ENCODE measurements at regions not wholly inside any gene's neighbourhood (a gene's known extent, or its start where the extent isn't known, plus 50 kb on each side); places are given as distances from the start of the nearest gene placed in this dataset.

DNA sequence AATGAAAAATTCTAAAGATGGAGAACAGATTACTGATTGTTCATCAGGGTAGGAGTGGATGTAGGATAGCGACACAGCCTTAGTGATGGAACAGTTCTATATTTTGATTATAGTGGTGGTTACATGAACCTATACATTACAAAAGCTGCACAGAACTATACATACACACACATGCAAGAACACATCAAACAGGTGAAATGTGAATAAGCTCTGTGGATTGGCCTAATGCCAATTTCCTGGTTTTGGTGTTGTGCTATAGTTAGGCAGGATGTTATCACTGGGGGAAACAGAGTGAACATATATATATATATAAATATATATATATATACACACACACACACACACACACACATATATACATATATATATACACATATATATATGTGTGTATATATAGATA lies 76.4 kb upstream of the PIK3CG start:
- no peak overlapping the region for H3K9ac ChIP-seq (ENCODE audit: low read depth in 1 of 3, low read length in 3 of 3)
- H3K27ac ChIP-seq (ENCODE audit: low read depth, low read length), result no peak overlapping the region
- no peaks in the 10 kb centered on the region for H3K36me3 ChIP-seq (ENCODE audit: control insufficient read depth in 3 of 3, insufficient read depth in 3 of 3, low read length in 3 of 3)

DNA sequence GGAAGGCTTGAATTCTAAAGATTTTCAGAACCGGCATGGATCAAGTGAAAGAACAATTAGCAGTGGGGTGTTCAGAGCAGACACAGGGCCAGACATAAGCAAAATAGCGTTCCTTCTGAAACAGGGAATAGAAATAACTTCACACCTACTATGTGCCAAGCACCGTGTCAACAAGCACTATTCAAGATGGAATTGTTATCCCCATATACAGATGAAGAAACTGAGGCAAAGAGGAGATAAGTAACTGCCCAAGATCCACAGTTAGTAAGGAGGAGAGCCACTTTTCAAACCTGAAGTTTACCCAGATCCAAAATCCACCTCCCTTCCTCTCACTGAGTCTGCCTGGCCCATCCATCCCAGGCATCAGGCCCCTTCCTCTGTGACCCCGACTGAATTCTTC lies 73.6 kb upstream of the PIK3CG start:
- no peak overlapping the region for H3K27ac ChIP-seq (ENCODE audit: low read depth, low read length)
- H3K36me3 ChIP-seq (ENCODE audit: control insufficient read depth in 3 of 3, insufficient read depth in 3 of 3, low read length in 3 of 3), result no peaks in the 10 kb centered on the region

More for the DNA sequence above, 76.4 kb upstream of the PIK3CG start:
- no peaks in the 10 kb centered on the region for H3K9me3 ChIP-seq (ENCODE audit: control insufficient read depth in 3 of 3, low read length in 3 of 3)
- no peaks in the 10 kb centered on the region for H3K27me3 ChIP-seq (ENCODE audit: control insufficient read depth in 3 of 3, insufficient read depth in 3 of 3, low read length in 3 of 3)
- H3K4me1 ChIP-seq (ENCODE audit: control insufficient read depth in 3 of 3, insufficient read depth in 3 of 3, low read length in 3 of 3), result no peaks in the 10 kb centered on the region
- H3K4me3 ChIP-seq (ENCODE audit: low read length in 3 of 3), result no peak overlapping the region

GRCh38 chr7:106792233-106792926 lies 72.7 kb upstream of the PIK3CG start:
- no peaks in the 10 kb centered on the region for H3K36me3 ChIP-seq (ENCODE audit: control insufficient read depth in 3 of 3, insufficient read depth in 3 of 3, low read length in 3 of 3)
- no peak overlapping the region for H3K4me3 ChIP-seq (ENCODE audit: low read length in 3 of 3)
- H3K4me1 ChIP-seq (ENCODE audit: control insufficient read depth in 3 of 3, insufficient read depth in 3 of 3, low read length in 3 of 3), result no peaks in the 10 kb centered on the region
- H3K9ac ChIP-seq (ENCODE audit: low read depth in 1 of 3, low read length in 3 of 3), result no peak overlapping the region
- H3K9me3 ChIP-seq (ENCODE audit: control insufficient read depth in 3 of 3, low read length in 3 of 3), result no peaks in the 10 kb centered on the region
- H3K27ac ChIP-seq (ENCODE audit: low read depth, low read length), result no peak overlapping the region
- H3K27me3 ChIP-seq (ENCODE audit: control insufficient read depth in 3 of 3, insufficient read depth in 3 of 3, low read length in 3 of 3), result no peaks in the 10 kb centered on the region

More for the DNA sequence above, 73.6 kb upstream of the PIK3CG start:
- H3K9me3 ChIP-seq (ENCODE audit: control insufficient read depth in 3 of 3, low read length in 3 of 3), result no peaks in the 10 kb centered on the region
- no peak overlapping the region for H3K4me3 ChIP-seq (ENCODE audit: low read length in 3 of 3)
- no peaks in the 10 kb centered on the region for H3K27me3 ChIP-seq (ENCODE audit: control insufficient read depth in 3 of 3, insufficient read depth in 3 of 3, low read length in 3 of 3)
- H3K4me1 ChIP-seq (ENCODE audit: control insufficient read depth in 3 of 3, insufficient read depth in 3 of 3, low read length in 3 of 3), result no peaks in the 10 kb centered on the region
- H3K9ac ChIP-seq (ENCODE audit: low read depth in 1 of 3, low read length in 3 of 3), result no peak overlapping the region

- Histone ChIP-seq H3K9me3 (ENCODE audit: control insufficient read depth in 3 of 3, low read length in 3 of 3) (no peaks in the 10 kb centered on the region), H3K27ac (ENCODE audit: low read depth, low read length) (no peak overlapping the region), H3K27me3 (ENCODE audit: control insufficient read depth in 3 of 3, insufficient read depth in 3 of 3, low read length in 3 of 3) (no peaks in the 10 kb centered on the region), H3K4me3 (ENCODE audit: low read length in 3 of 3) (no peak overlapping the region), H3K36me3 (ENCODE audit: control insufficient read depth in 3 of 3, insufficient read depth in 3 of 3, low read length in 3 of 3) (no peaks in the 10 kb centered on the region), H3K4me1 (ENCODE audit: control insufficient read depth in 3 of 3, insufficient read depth in 3 of 3, low read length in 3 of 3) (no peaks in the 10 kb centered on the region), H3K9ac (ENCODE audit: low read depth in 1 of 3, low read length in 3 of 3) (no peak overlapping the region)
These were observed 71.8 kb upstream of the PIK3CG start for GRCh38 chr7:106793015-106793975.

DNA sequence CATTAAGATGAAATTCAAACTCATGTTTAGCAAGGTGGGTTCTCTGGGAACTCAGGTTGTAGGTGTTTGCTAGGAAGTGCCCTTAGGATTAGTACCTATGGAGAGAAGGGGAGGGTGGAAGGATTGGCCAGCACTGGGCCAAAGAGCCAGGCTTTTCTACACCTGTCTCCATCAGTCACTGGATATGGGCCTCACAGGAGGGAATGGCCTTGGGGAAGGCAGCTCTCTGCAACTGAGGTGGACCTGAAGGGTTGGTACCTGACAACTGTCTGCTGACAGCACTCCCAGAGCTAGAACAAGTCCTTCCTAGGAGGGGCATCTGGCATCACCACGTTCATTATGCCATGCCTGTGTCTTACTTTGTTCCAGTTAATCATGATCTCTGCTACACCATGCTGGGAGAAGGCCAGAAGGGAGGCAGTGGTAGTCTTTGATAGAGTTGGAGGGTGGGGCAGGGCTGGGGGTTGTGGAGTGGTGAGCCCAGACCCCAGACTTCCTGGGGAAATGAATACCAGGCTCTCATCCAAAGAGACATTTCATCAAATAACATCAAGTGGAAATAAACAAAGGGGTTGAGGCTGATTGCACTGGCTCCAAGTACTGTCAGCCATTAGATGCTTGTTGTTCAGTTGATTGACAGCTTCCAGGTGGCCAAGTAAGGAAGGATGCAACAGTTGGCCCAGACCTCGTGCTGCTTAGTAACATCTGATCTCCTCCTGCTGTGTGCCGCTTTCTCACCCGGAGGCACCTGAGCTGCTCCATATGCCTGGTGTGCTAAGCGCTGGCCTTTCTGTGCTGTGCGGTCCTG lies 70.6 kb upstream of the PIK3CG start:
- H3K4me1 ChIP-seq (ENCODE audit: control insufficient read depth in 3 of 3, insufficient read depth in 3 of 3, low read length in 3 of 3), result no peaks in the 10 kb centered on the region
- no peaks in the 10 kb centered on the region for H3K27me3 ChIP-seq (ENCODE audit: control insufficient read depth in 3 of 3, insufficient read depth in 3 of 3, low read length in 3 of 3)
- no peak overlapping the region for H3K27ac ChIP-seq (ENCODE audit: low read depth, low read length)
- H3K4me3 ChIP-seq (ENCODE audit: low read length in 3 of 3), result no peak overlapping the region
- H3K9me3 ChIP-seq (ENCODE audit: control insufficient read depth in 3 of 3, low read length in 3 of 3), result no peaks in the 10 kb centered on the region
- no peak overlapping the region for H3K9ac ChIP-seq (ENCODE audit: low read depth in 1 of 3, low read length in 3 of 3)
- no peaks in the 10 kb centered on the region for H3K36me3 ChIP-seq (ENCODE audit: control insufficient read depth in 3 of 3, insufficient read depth in 3 of 3, low read length in 3 of 3)

DNA sequence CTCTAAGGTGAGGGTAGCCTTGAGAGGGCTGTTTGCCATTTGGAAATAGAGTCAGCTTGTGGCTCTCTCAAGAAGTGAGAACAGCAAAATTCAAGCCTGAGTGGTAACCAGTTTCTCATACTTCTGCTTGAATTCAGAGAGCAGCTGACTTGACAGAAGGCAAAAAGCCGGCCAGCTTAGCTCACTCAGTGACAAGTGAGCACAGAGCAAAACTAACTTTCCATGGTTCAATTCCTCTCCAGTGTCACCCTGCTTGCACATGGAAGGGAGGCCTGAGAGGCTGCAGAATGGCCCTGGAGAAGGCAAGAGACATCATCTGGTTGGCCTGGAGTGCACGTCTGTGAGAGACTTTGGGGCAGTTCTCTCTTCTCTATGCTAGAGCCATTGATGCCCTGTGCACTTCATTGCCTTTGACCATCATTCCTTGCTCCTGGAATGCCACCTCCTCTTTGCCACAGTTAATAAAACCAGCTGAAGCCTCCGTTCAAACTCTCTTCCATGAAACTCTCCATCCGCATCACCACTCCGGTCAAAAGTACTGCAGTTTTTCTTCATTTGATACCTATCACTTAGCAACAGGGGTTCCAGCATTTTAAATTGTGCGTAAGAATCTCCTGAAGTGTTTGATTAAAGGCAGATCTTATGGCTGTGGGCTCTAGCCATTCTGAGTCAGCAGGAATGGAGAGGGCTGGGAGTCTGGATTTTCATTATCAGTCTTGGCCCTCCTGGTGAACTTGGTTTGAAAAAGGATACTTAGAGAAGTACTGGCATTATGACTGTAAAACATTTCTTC lies 69.8 kb upstream of the PIK3CG start:
- H3K4me3 ChIP-seq (ENCODE audit: low read length in 3 of 3), result no peak overlapping the region
- H3K27ac ChIP-seq (ENCODE audit: low read depth, low read length), result no peak overlapping the region
- no peaks in the 10 kb centered on the region for H3K4me1 ChIP-seq (ENCODE audit: control insufficient read depth in 3 of 3, insufficient read depth in 3 of 3, low read length in 3 of 3)
- no peaks in the 10 kb centered on the region for H3K36me3 ChIP-seq (ENCODE audit: control insufficient read depth in 3 of 3, insufficient read depth in 3 of 3, low read length in 3 of 3)
- H3K27me3 ChIP-seq (ENCODE audit: control insufficient read depth in 3 of 3, insufficient read depth in 3 of 3, low read length in 3 of 3), result no peaks in the 10 kb centered on the region
- no peaks in the 10 kb centered on the region for H3K9me3 ChIP-seq (ENCODE audit: control insufficient read depth in 3 of 3, low read length in 3 of 3)
- H3K9ac ChIP-seq (ENCODE audit: low read depth in 1 of 3, low read length in 3 of 3), result no peak overlapping the region

GRCh38 chr7:106795877-106796231 lies 69.2 kb upstream of the PIK3CG start:
- H3K4me1 ChIP-seq (ENCODE audit: control insufficient read depth in 3 of 3, insufficient read depth in 3 of 3, low read length in 3 of 3), result no peaks in the 10 kb centered on the region
- no peaks in the 10 kb centered on the region for H3K9me3 ChIP-seq (ENCODE audit: control insufficient read depth in 3 of 3, low read length in 3 of 3)
- H3K9ac ChIP-seq (ENCODE audit: low read depth in 1 of 3, low read length in 3 of 3), result no peak overlapping the region
- no peaks in the 10 kb centered on the region for H3K27me3 ChIP-seq (ENCODE audit: control insufficient read depth in 3 of 3, insufficient read depth in 3 of 3, low read length in 3 of 3)
- no peak overlapping the region for H3K4me3 ChIP-seq (ENCODE audit: low read length in 3 of 3)
- H3K36me3 ChIP-seq (ENCODE audit: control insufficient read depth in 3 of 3, insufficient read depth in 3 of 3, low read length in 3 of 3), result no peaks in the 10 kb centered on the region
- H3K27ac ChIP-seq (ENCODE audit: low read depth, low read length), result no peak overlapping the region

GRCh38 chr7:106797937-106798336 lies 67.1 kb upstream of the PIK3CG start:
- Histone ChIP-seq H3K27ac (ENCODE audit: low read depth, low read length) (no peak overlapping the region), H3K9me3 (ENCODE audit: control insufficient read depth in 3 of 3, low read length in 3 of 3) (no peaks in the 10 kb centered on the region), H3K4me1 (ENCODE audit: control insufficient read depth in 3 of 3, insufficient read depth in 3 of 3, low read length in 3 of 3) (no peaks in the 10 kb centered on the region), H3K9ac (ENCODE audit: low read depth in 1 of 3, low read length in 3 of 3) (no peak overlapping the region), H3K27me3 (ENCODE audit: control insufficient read depth in 3 of 3, insufficient read depth in 3 of 3, low read length in 3 of 3) (no peaks in the 10 kb centered on the region), H3K4me3 (ENCODE audit: low read length in 3 of 3) (no peak overlapping the region), H3K36me3 (ENCODE audit: control insufficient read depth in 3 of 3, insufficient read depth in 3 of 3, low read length in 3 of 3) (no peaks in the 10 kb centered on the region)

DNA sequence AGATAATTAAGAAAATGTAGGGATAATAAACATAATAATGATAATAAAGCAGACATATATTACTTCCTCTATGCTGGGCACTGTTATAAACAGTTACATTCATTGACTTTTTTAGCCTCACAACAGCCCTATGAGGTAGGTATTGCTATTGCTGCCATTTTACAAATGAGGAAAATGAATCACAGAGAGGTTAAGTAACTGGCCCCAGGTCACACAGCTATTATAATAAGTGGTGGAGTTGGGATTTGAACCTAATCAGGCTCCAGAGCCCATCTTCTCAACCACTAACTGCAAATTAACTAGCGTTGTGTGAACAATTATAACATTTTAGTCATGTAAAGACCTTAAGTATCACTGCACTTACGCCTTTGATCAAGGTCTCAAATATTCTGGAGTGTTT lies 62.5 kb upstream of the PIK3CG start:
- Histone ChIP-seq H3K4me3 (ENCODE audit: low read length in 3 of 3) (no peak overlapping the region), H3K4me1 (ENCODE audit: control insufficient read depth in 3 of 3, insufficient read depth in 3 of 3, low read length in 3 of 3) (no peaks in the 10 kb centered on the region), H3K27me3 (ENCODE audit: control insufficient read depth in 3 of 3, insufficient read depth in 3 of 3, low read length in 3 of 3) (no peaks in the 10 kb centered on the region), H3K36me3 (ENCODE audit: control insufficient read depth in 3 of 3, insufficient read depth in 3 of 3, low read length in 3 of 3) (no peaks in the 10 kb centered on the region), H3K9me3 (ENCODE audit: control insufficient read depth in 3 of 3, low read length in 3 of 3) (no peaks in the 10 kb centered on the region), H3K27ac (ENCODE audit: low read depth, low read length) (no peak overlapping the region), H3K9ac (ENCODE audit: low read depth in 1 of 3, low read length in 3 of 3) (no peak overlapping the region)
